B cell (primary cell): ENCODE measurements at regions not wholly inside any gene's neighbourhood (a gene's known extent, or its start where the extent isn't known, plus 50 kb on each side); places are given as distances from the start of the nearest gene placed in this dataset.

Experiments used
- ATAC-seq: fragments of 200-7000 bp; cut with Tn5 transposase; one replicate; pipeline ENCODE4 v1.10.0; 2021; ENCODE audit warnings: low read depth, mild to moderate bottlenecking, moderate number of reproducible peaks, moderate library complexity
- CTCF ChIA-PET: fragments of 350-600 bp; sonication (Branson Sonifier 250); formaldehyde crosslinking; loops from one replicate; lab custom pipeline; 2021; ENCODE audit warnings: antibody characterized with exemption, inconsistent platforms; lab: Charles Lee
- POLR2A ChIA-PET: fragments of 350-600 bp; sonication (Branson Sonifier 250); formaldehyde crosslinking; loops from one replicate; lab custom pipeline; 2021; ENCODE audit warnings: antibody characterized with exemption; lab: Charles Lee
- DNase-seq: peaks from one replicate; pipeline ENCODE4 v3.0.0; 2013
- H2AFZ ChIP-seq: 2 replicates; pipeline ENCODE4 v1.6.1; 2012; ENCODE audit warnings: mild to moderate bottlenecking, low read depth, low read length; ENCODE audit not compliant: insufficient read depth, poor library complexity, severe bottlenecking
- H3K27ac ChIP-seq, 2 donors: 1 replicate in 1 of 2; 2 replicates in 1 of 2; pipeline ENCODE4 v1.5.1; 2012 to 2013; ENCODE audit warnings: low read length in 2 of 2, mild to moderate bottlenecking in 2 of 2, moderate library complexity in 1 of 2
- H3K27me3 ChIP-seq, 4 experiments: fragments of 200-600 bp in 1 of 4; sonication (generic) in 1 of 4; replicated peaks in 1 of 4; 1 replicate in 2 of 4; 2 replicates in 2 of 4; pipeline versions ENCODE4 v1.6.1 to v1.7.0; 2013 to 2016; ENCODE audit warnings: low read length in 3 of 4, mild to moderate bottlenecking in 2 of 4, mixed read lengths in 1 of 4, moderate library complexity in 1 of 4; ENCODE audit not compliant: insufficient read depth in 4 of 4, control insufficient read depth in 3 of 4; ENCODE audit errors: control extremely low read depth in 1 of 4
- H3K36me3 ChIP-seq, 2 experiments: replicated peaks in 1 of 2; 1 replicate in 1 of 2; 2 replicates in 1 of 2; pipeline versions ENCODE4 v1.6.1 to v1.7.1; 2013; ENCODE audit warnings: low read length in 1 of 2; ENCODE audit not compliant: insufficient read depth in 2 of 2, control insufficient read depth in 1 of 2; ENCODE audit errors: control extremely low read depth in 1 of 2, extremely low read depth in 1 of 2
- H3K4me1 ChIP-seq, 2 donors: fragments of 200-600 bp in 1 of 2; sonication (generic) in 1 of 2; 1 replicate in 1 of 2; 2 replicates in 1 of 2; pipeline versions ENCODE4 v1.5.1 to v1.6.1; 2013 to 2017; ENCODE audit warnings: low read length in 2 of 2; ENCODE audit not compliant: control insufficient read depth in 2 of 2, insufficient read depth in 2 of 2
- H3K4me2 ChIP-seq: replicated peaks from 2 replicates; pipeline ENCODE3; 2012; ENCODE audit warnings: mild to moderate bottlenecking, low read depth, low read length; ENCODE audit not compliant: poor library complexity, severe bottlenecking
- H3K4me3 ChIP-seq, 5 experiments: fragments of 200-600 bp in 1 of 5; sonication (generic) in 1 of 5; 1 replicate in 3 of 5; 2 replicates in 2 of 5; pipeline versions ENCODE4 v1.5.1 to v1.7.0; 2011 to 2016; ENCODE audit warnings: low read length in 4 of 5, mild to moderate bottlenecking in 4 of 5, low read depth in 2 of 5, control low read depth in 1 of 5, moderate library complexity in 1 of 5; ENCODE audit not compliant: insufficient read depth in 1 of 5; ENCODE audit errors: control extremely low read depth in 1 of 5, extremely low read depth in 1 of 5
- H3K79me2 ChIP-seq: fragments of 200-600 bp; sonication (generic); one replicate; pipeline ENCODE4 v1.6.0; 2016; ENCODE audit warnings: low read length; ENCODE audit not compliant: control insufficient read depth, insufficient read depth
- H3K9ac ChIP-seq: fragments of 200-600 bp; sonication (generic); 2 replicates; pipeline ENCODE4 v1.6.1; 2017; ENCODE audit warnings: mild to moderate bottlenecking, low read length, moderate library complexity
- H3K9me3 ChIP-seq, 3 donors: one replicate each; pipeline versions ENCODE4 v1.6.1 to v1.7.1; 2013; ENCODE audit warnings: low read length in 2 of 3; ENCODE audit not compliant: control insufficient read depth in 2 of 3, insufficient read depth in 1 of 3; ENCODE audit errors: control extremely low read depth in 1 of 3
- H4K20me1 ChIP-seq: 2 replicates; pipeline ENCODE4 v1.6.0; 2012; ENCODE audit warnings: mild to moderate bottlenecking, low read length; ENCODE audit not compliant: insufficient read depth, control insufficient read depth, poor library complexity, severe bottlenecking
- H3K27ac Mint-ChIP-seq: one replicate; pipeline ENCODE4 v1.8.0; 2021; ENCODE audit warnings: mixed read lengths
- H3K27me3 Mint-ChIP-seq: one replicate; pipeline ENCODE4 v1.8.0; 2021; ENCODE audit warnings: mixed read lengths
- H3K4me1 Mint-ChIP-seq: one replicate; pipeline ENCODE4 v1.8.0; 2021; ENCODE audit warnings: mixed read lengths
- H3K4me3 Mint-ChIP-seq: one replicate; pipeline ENCODE4 v1.8.0; 2021; ENCODE audit warnings: mixed read lengths
- H3K9me3 Mint-ChIP-seq: one replicate; pipeline ENCODE4 v1.8.0; 2022; ENCODE audit warnings: mixed read lengths; ENCODE audit not compliant: insufficient read depth
- EZH2 ChIP-seq: IDR thresholded peaks from 2 replicates; pipeline ENCODE4 v1.6.1; 2012; ENCODE audit warnings: borderline replicate concordance, low read depth, mild to moderate bottlenecking, moderate library complexity, low read length; ENCODE audit not compliant: insufficient read depth, poor library complexity, severe bottlenecking
- WGBS: methylation state at CpG from one replicate; pipeline ENCODE4 v1.1.5; 2013; ENCODE audit warnings: missing lambda C conversion rate; ENCODE audit not compliant: insufficient coverage; 5-methylcytosine and 5-hydroxymethylcytosine counted together
- intact Hi-C: fragments of 100-400 bp; cut with micrococcal nuclease; formaldehyde crosslinking; loops from one replicate; pipeline ENCODE4 v1.10.0; 2022
- TF ChIP-seq, protein P1 (sequence below): fragments of 200-600 bp; IDR thresholded peaks from one replicate; pipeline ENCODE4 v1.8.0; 2022; ENCODE audit warnings: antibody characterized with exemption, mild to moderate bottlenecking

DNA sequence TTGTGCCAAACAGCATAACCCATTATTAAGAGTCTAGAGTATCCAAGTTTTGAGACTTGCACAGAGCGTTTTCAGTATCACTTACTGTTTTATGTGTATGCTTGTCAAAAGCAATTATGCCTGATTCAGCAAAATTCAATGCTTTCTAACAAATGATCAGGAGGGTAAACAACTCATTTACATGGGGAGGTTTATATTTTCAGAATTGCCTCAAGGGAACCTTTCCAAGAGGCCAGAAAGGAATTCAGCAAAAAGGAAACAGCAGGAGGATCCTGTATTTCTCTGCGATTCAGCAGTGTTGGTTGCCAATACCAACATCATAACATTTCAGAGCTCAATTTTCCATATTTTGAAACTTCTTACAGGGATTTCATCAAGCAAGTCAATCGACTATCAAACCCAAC is 69.3 kb upstream of the DAB2 start:
- no peaks in the 10 kb centered on the region for H3K36me3 ChIP-seq
- Mint-ChIP-seq H3K27me3 (peaks cover 13% of the 10 kb centered on the region), H3K4me3 (no peak overlapping the region), H3K9me3 (no peaks in the 10 kb centered on the region), H3K4me1 (no peaks in the 10 kb centered on the region), H3K27ac (no peak overlapping the region)
- ATAC-seq (no peak), DNase-seq (no peak)
- H3K4me1 ChIP-seq: no peaks in the 10 kb centered on the region
- no peak overlapping the region for H2AFZ ChIP-seq
- no peak overlapping the region for H3K9ac ChIP-seq
- no peaks in the 10 kb centered on the region for H3K79me2 ChIP-seq
- intact Hi-C loops: no loop called here
- WGBS: 96% methylated on average over 2 of the region's 3 CpGs
- CTCF ChIA-PET: no interaction called here
- no peaks in the 10 kb centered on the region for H4K20me1 ChIP-seq
- no peaks in the 10 kb centered on the region for H3K27me3 ChIP-seq
- peaks cover 0 to 5% (median 4%) of the 10 kb centered on the region in 3 donors for H3K9me3 ChIP-seq
- TF ChIP-seq, protein P1, sequence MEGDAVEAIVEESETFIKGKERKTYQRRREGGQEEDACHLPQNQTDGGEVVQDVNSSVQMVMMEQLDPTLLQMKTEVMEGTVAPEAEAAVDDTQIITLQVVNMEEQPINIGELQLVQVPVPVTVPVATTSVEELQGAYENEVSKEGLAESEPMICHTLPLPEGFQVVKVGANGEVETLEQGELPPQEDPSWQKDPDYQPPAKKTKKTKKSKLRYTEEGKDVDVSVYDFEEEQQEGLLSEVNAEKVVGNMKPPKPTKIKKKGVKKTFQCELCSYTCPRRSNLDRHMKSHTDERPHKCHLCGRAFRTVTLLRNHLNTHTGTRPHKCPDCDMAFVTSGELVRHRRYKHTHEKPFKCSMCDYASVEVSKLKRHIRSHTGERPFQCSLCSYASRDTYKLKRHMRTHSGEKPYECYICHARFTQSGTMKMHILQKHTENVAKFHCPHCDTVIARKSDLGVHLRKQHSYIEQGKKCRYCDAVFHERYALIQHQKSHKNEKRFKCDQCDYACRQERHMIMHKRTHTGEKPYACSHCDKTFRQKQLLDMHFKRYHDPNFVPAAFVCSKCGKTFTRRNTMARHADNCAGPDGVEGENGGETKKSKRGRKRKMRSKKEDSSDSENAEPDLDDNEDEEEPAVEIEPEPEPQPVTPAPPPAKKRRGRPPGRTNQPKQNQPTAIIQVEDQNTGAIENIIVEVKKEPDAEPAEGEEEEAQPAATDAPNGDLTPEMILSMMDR: no peak
- TF ChIP-seq EZH2: no peak
- no peak overlapping the region for H3K4me3 ChIP-seq
- no peak overlapping the region for H3K27ac ChIP-seq
- POLR2A ChIA-PET: no interaction called here
- no peak overlapping the region for H3K4me2 ChIP-seq

GRCh38 chr5:39491210-39491609 is 66.4 kb upstream of the DAB2 start:
- Mint-ChIP-seq H3K9me3 (no peaks in the 10 kb centered on the region), H3K4me3 (no peak overlapping the region), H3K27me3 (peaks cover 6% of the 10 kb centered on the region), H3K4me1 (no peaks in the 10 kb centered on the region), H3K27ac (no peak overlapping the region)
- Histone ChIP-seq H3K36me3 (no peaks in the 10 kb centered on the region), H3K4me2 (no peak overlapping the region), H3K27me3 (peaks cover 0 to 4% (median 0%) of the 10 kb centered on the region in 4 experiments), H3K9me3 (peaks cover 0 to 5% (median 4%) of the 10 kb centered on the region in 3 donors), H2AFZ (no peak overlapping the region), H3K27ac (no peak overlapping the region), H4K20me1 (no peaks in the 10 kb centered on the region), H3K4me3 (no peak overlapping the region), H3K79me2 (no peaks in the 10 kb centered on the region), H3K4me1 (no peaks in the 10 kb centered on the region), H3K9ac (no peak overlapping the region)
- WGBS: no CpG with 5 or more reads among the region's 1 CpG
- no peak for DNase-seq
- no peak for ATAC-seq
- intact Hi-C loops: no loop called here
- ChIA-PET POLR2A (no interaction called here), CTCF (no interaction called here)
- no peak for TF ChIP-seq EZH2
- TF ChIP-seq, protein P1: no peak
